ENCODE measurements at regions not wholly inside any gene's neighbourhood (a gene's known extent, or its start where the extent isn't known, plus 50 kb on each side); places are given as distances from the start of the nearest gene placed in this dataset.
A peak's percentile ranks its signal among the peaks of the same experiment; 100 is the strongest.

- TF ChIP-seq EZH2phosphoT487 (IDR thresholded peaks at IDR 0.05), result no peak
- no peak for TF ChIP-seq EZH2 (IDR thresholded peaks at IDR 0.05)
- TF ChIP-seq CTCF (IDR thresholded peaks at IDR 0.05), result no peak
- H3K27ac ChIP-seq, result no peak overlapping the region
- no peaks in the 10 kb centered on the region for H3K27me3 ChIP-seq
- no peaks in the 10 kb centered on the region for H3K79me2 ChIP-seq (ENCODE audit: low read depth)
- H3K4me1 ChIP-seq, result peaks cover 26% of the 10 kb centered on the region
- Mint-ChIP-seq H3K9me3 (peaks cover 6% of the 10 kb centered on the region), H3K27me3 (ENCODE audit: insufficient read depth, low read depth) (peaks cover 2% of the 10 kb centered on the region), H3K4me1 (peaks cover 24% of the 10 kb centered on the region), H3K36me3 (no peaks in the 10 kb centered on the region), H3K27ac (peak overlapping the region; percentile 74), H3K4me3 (no peak overlapping the region)
- H3K4me3 ChIP-seq, result no peak overlapping the region
- H2AFZ ChIP-seq (replicated peaks), result no peak overlapping the region
- no peak overlapping the region for H3K4me2 ChIP-seq
- no peaks in the 10 kb centered on the region for H3K36me3 ChIP-seq
- DNase-seq (ENCODE audit: low spot score), result no peak
- peaks cover 9% of the 10 kb centered on the region for H3F3A ChIP-seq (ENCODE audit: low read depth)
- no peak overlapping the region for H3K9ac ChIP-seq
- no peaks in the 10 kb centered on the region for H4K20me1 ChIP-seq (ENCODE audit: low read depth)
- H3K9me3 ChIP-seq (ENCODE audit: low read depth), result no peaks in the 10 kb centered on the region
Measured at GRCh38 chr20:8935878-8936277, 133.0 kb upstream of the PLCB4 start.

GRCh38 chr20:8938532-8938931 lies 130.4 kb upstream of the PLCB4 start:
- no peak overlapping the region for H3K9ac ChIP-seq
- H3K4me2 ChIP-seq, result no peak overlapping the region
- H3F3A ChIP-seq (ENCODE audit: low read depth), result peaks cover 6% of the 10 kb centered on the region
- peaks cover 23% of the 10 kb centered on the region for H3K4me1 ChIP-seq
- no peak for TF ChIP-seq CTCF (IDR thresholded peaks at IDR 0.05)
- TF ChIP-seq EZH2 (IDR thresholded peaks at IDR 0.05), result no peak
- no peak for TF ChIP-seq EZH2phosphoT487 (IDR thresholded peaks at IDR 0.05)
- Mint-ChIP-seq H3K4me1 (peaks cover 15% of the 10 kb centered on the region), H3K36me3 (no peaks in the 10 kb centered on the region), H3K9me3 (peaks cover 3% of the 10 kb centered on the region), H3K27ac (no peak overlapping the region), H3K27me3 (ENCODE audit: insufficient read depth, low read depth) (no peaks in the 10 kb centered on the region), H3K4me3 (no peak overlapping the region)
- no peaks in the 10 kb centered on the region for H3K27me3 ChIP-seq
- no peak overlapping the region for H3K4me3 ChIP-seq
- H3K36me3 ChIP-seq, result no peaks in the 10 kb centered on the region
- H3K9me3 ChIP-seq (ENCODE audit: low read depth), result no peaks in the 10 kb centered on the region
- no peaks in the 10 kb centered on the region for H4K20me1 ChIP-seq (ENCODE audit: low read depth)
- H3K27ac ChIP-seq, result no peak overlapping the region
- no peaks in the 10 kb centered on the region for H3K79me2 ChIP-seq (ENCODE audit: low read depth)
- DNase-seq (ENCODE audit: low spot score), result no peak
- H2AFZ ChIP-seq (replicated peaks), result no peak overlapping the region

- H3K9me3 Mint-ChIP-seq, result peaks cover 2% of the 10 kb centered on the region
- TF ChIP-seq EZH2phosphoT487 (IDR thresholded peaks at IDR 0.05), result no peak
- no peak for TF ChIP-seq EZH2 (IDR thresholded peaks at IDR 0.05)
- no peak for TF ChIP-seq CTCF (IDR thresholded peaks at IDR 0.05)
- no peaks in the 10 kb centered on the region for H4K20me1 ChIP-seq (ENCODE audit: low read depth)
- no peak overlapping the region for H3K27ac ChIP-seq
- no peaks in the 10 kb centered on the region for H3K9me3 ChIP-seq (ENCODE audit: low read depth)
- H2AFZ ChIP-seq (replicated peaks), result no peak overlapping the region
- no peak overlapping the region for H3K4me3 ChIP-seq
- H3K27ac Mint-ChIP-seq, result no peak overlapping the region
- H3K79me2 ChIP-seq (ENCODE audit: low read depth), result no peaks in the 10 kb centered on the region
- no peak overlapping the region for H3K4me3 Mint-ChIP-seq
- H3K27me3 Mint-ChIP-seq (ENCODE audit: insufficient read depth, low read depth), result no peaks in the 10 kb centered on the region
- H3K36me3 Mint-ChIP-seq, result no peaks in the 10 kb centered on the region
- peaks cover 8% of the 10 kb centered on the region for H3K4me1 Mint-ChIP-seq
- no peaks in the 10 kb centered on the region for H3K36me3 ChIP-seq
- peaks cover 15% of the 10 kb centered on the region for H3K4me1 ChIP-seq
- DNase-seq (ENCODE audit: low spot score), result no peak
- H3F3A ChIP-seq (ENCODE audit: low read depth), result no peaks in the 10 kb centered on the region
- no peak overlapping the region for H3K9ac ChIP-seq
- no peak overlapping the region for H3K4me2 ChIP-seq
- no peaks in the 10 kb centered on the region for H3K27me3 ChIP-seq
Measured at GRCh38 chr20:8940326-8940725, 128.6 kb upstream of the PLCB4 start.

Data from neural progenitor cell (in vitro differentiated cells).